H9 (cell line): ENCODE measurements at regions not wholly inside any gene's neighbourhood (a gene's known extent, or its start where the extent isn't known, plus 50 kb on each side); places are given as distances from the start of the nearest gene placed in this dataset.

ENCODE experiments used
- DNase-seq: peaks from one replicate; pipeline ENCODE4 v3.0.0-alpha.2; 2017
- H2AFZ ChIP-seq: one replicate; pipeline ENCODE4 v1.6.1; 2013; ENCODE audit warnings: mild to moderate bottlenecking, low read length, control low read depth, moderate library complexity
- H2AK5ac ChIP-seq: 2 replicates; pipeline ENCODE4 v1.6.1; 2013; ENCODE audit warnings: low read length, control low read depth, mixed read lengths; ENCODE audit not compliant: insufficient read length
- H2BK120ac ChIP-seq: one replicate; pipeline ENCODE4 v1.6.1; 2013; ENCODE audit warnings: low read depth, mild to moderate bottlenecking, low read length, control low read depth, inconsistent platforms; ENCODE audit not compliant: poor library complexity, severe bottlenecking
- H2BK12ac ChIP-seq: 2 replicates; pipeline ENCODE4 v1.6.1; 2013; ENCODE audit warnings: low read length, control low read depth, mixed read lengths, low read depth; ENCODE audit not compliant: insufficient read length
- H2BK15ac ChIP-seq: 2 replicates; pipeline ENCODE4 v1.6.1; 2013; ENCODE audit warnings: low read depth, low read length, control low read depth
- H2BK20ac ChIP-seq: one replicate; pipeline ENCODE4 v1.6.1; 2013; ENCODE audit warnings: low read depth, mild to moderate bottlenecking, low read length, control low read depth, inconsistent platforms; ENCODE audit not compliant: poor library complexity, severe bottlenecking
- H2BK5ac ChIP-seq: 2 replicates; pipeline ENCODE4 v1.6.1; 2013; ENCODE audit warnings: low read length, control low read depth, mixed read lengths; ENCODE audit not compliant: insufficient read length
- H3K14ac ChIP-seq: 2 replicates; pipeline ENCODE4 v1.6.1; 2013; ENCODE audit warnings: low read length, control low read depth; ENCODE audit not compliant: insufficient read depth
- H3K18ac ChIP-seq: 2 replicates; pipeline ENCODE4 v1.6.1; 2013; ENCODE audit warnings: low read depth, mild to moderate bottlenecking, mixed read lengths, low read length, control low read depth; ENCODE audit not compliant: insufficient read length
- H3K23ac ChIP-seq: 2 replicates; pipeline ENCODE4 v1.6.1; 2013; ENCODE audit warnings: low read length, control low read depth, mixed read lengths, low read depth; ENCODE audit not compliant: insufficient read length
- H3K23me2 ChIP-seq: 2 replicates; pipeline ENCODE4 v1.6.1; 2013; ENCODE audit warnings: low read depth, mild to moderate bottlenecking, mixed read lengths, low read length, control low read depth; ENCODE audit not compliant: insufficient read length, poor library complexity, severe bottlenecking
- H3K27ac ChIP-seq: 2 replicates; pipeline ENCODE4 v1.5.1; 2013; ENCODE audit warnings: low read length, control low read depth, mixed read lengths, low read depth; ENCODE audit not compliant: insufficient read length
- H3K27me3 ChIP-seq: 2 replicates; pipeline ENCODE4 v1.6.1; 2013; ENCODE audit warnings: low read length, control low read depth, inconsistent platforms; ENCODE audit not compliant: insufficient read depth
- H3K4ac ChIP-seq: 2 replicates; pipeline ENCODE4 v1.6.1; 2013; ENCODE audit warnings: low read depth, mild to moderate bottlenecking, control low read depth, inconsistent platforms, low read length, moderate library complexity
- H3K4me1 ChIP-seq: 2 replicates; pipeline ENCODE4 v1.6.1; 2013; ENCODE audit warnings: low read length, control low read depth, inconsistent platforms; ENCODE audit not compliant: insufficient read depth
- H3K4me2 ChIP-seq: 2 replicates; pipeline ENCODE4 v1.6.1; 2013; ENCODE audit warnings: low read length, control low read depth, mixed read lengths; ENCODE audit not compliant: insufficient read length, insufficient read depth
- H3K56ac ChIP-seq: 2 replicates; pipeline ENCODE4 v1.6.1; 2013; ENCODE audit warnings: low read depth, mild to moderate bottlenecking, mixed read lengths, low read length, control low read depth; ENCODE audit not compliant: insufficient read length
- H3K79me1 ChIP-seq: 2 replicates; pipeline ENCODE4 v1.6.1; 2013; ENCODE audit warnings: low read depth, mild to moderate bottlenecking, moderate library complexity, low read length, control low read depth, inconsistent platforms; ENCODE audit not compliant: insufficient read depth, poor library complexity, severe bottlenecking
- H3K79me2 ChIP-seq: 2 replicates; pipeline ENCODE4 v1.6.1; 2013; ENCODE audit warnings: low read length, control low read depth, inconsistent platforms; ENCODE audit not compliant: insufficient read depth
- H3K9ac ChIP-seq: 2 replicates; pipeline ENCODE4 v1.6.1; 2013; ENCODE audit warnings: low read length, control low read depth, mixed read lengths; ENCODE audit not compliant: insufficient read length; ENCODE audit errors: extremely low read depth
- H3K9me3 ChIP-seq: one replicate; pipeline ENCODE4 v1.6.1; 2013; ENCODE audit warnings: low read depth, low read length, inconsistent platforms; ENCODE audit not compliant: control insufficient read depth
- H3T11ph ChIP-seq: one replicate; pipeline ENCODE4 v1.6.1; 2013; ENCODE audit warnings: mild to moderate bottlenecking, low read length, control low read depth, inconsistent platforms
- H4K20me1 ChIP-seq: one replicate; pipeline ENCODE4 v1.6.1; 2013; ENCODE audit not compliant: control insufficient read depth, insufficient read length, insufficient read depth
- H4K5ac ChIP-seq: 2 replicates; pipeline ENCODE4 v1.6.1; 2013; ENCODE audit warnings: low read depth, mild to moderate bottlenecking, mixed read lengths, low read length, control low read depth; ENCODE audit not compliant: insufficient read length
- H4K8ac ChIP-seq: replicated peaks from 2 replicates; pipeline ENCODE4 v1.6.1; 2013; ENCODE audit warnings: low read length, control low read depth, mixed read lengths, low read depth; ENCODE audit not compliant: insufficient read length
- H4K91ac ChIP-seq: 2 replicates; pipeline ENCODE4 v1.6.1; 2013; ENCODE audit warnings: low read depth, mild to moderate bottlenecking, moderate library complexity, mixed read lengths, low read length, control low read depth; ENCODE audit not compliant: insufficient read length
- H3K27ac Mint-ChIP-seq, 3 experiments: 2 replicates in 2 of 3; 3 replicates in 1 of 3; pipeline ENCODE4 v1.8.0; 2020 to 2021; ENCODE audit warnings: mixed read lengths in 3 of 3, mild to moderate bottlenecking in 1 of 3, moderate library complexity in 1 of 3
- H3K27me3 Mint-ChIP-seq: 2 replicates; pipeline ENCODE4 v1.8.0; 2021; ENCODE audit warnings: low read depth, mild to moderate bottlenecking, moderate library complexity, mixed read lengths
- H3K36me3 Mint-ChIP-seq, 3 experiments: 2 replicates in 2 of 3; 3 replicates in 1 of 3; pipeline ENCODE4 v1.8.0; 2020 to 2021; ENCODE audit warnings: low read depth in 3 of 3, mixed read lengths in 3 of 3; ENCODE audit not compliant: insufficient read depth in 1 of 3
- H3K4me1 Mint-ChIP-seq, 2 experiments: 2 replicates each; pipeline ENCODE4 v1.8.0; 2020; ENCODE audit warnings: mixed read lengths in 2 of 2
- H3K4me3 Mint-ChIP-seq, 2 experiments: 2 replicates in 1 of 2; 3 replicates in 1 of 2; pipeline ENCODE4 v1.8.0; 2020 to 2021; ENCODE audit warnings: mild to moderate bottlenecking in 2 of 2, mixed read lengths in 2 of 2, moderate library complexity in 1 of 2
- H3K9me3 Mint-ChIP-seq, 2 experiments: 2 replicates in 1 of 2; 3 replicates in 1 of 2; pipeline ENCODE4 v1.8.0; 2020; ENCODE audit warnings: mild to moderate bottlenecking in 2 of 2, mixed read lengths in 2 of 2, moderate library complexity in 1 of 2
- WGBS: extraction: QIAGEN DNeasy Blood & Tissue Kit; methylation state at CpG from one replicate; pipeline ENCODE4 v1.1.7; 2013; ENCODE audit warnings: missing lambda C conversion rate, low lambda C conversion rate, mixed read lengths; ENCODE audit not compliant: insufficient read length; ENCODE audit errors: extremely low coverage; 5-methylcytosine and 5-hydroxymethylcytosine counted together
- TF ChIP-seq, protein P1 (sequence below): fragments of 200-600 bp; sonication (generic); conservative IDR thresholded peaks from 3 replicates; pipeline ENCODE4 v1.8.0; 2021; ENCODE audit warnings: antibody characterized with exemption, mild to moderate bottlenecking

DNA sequence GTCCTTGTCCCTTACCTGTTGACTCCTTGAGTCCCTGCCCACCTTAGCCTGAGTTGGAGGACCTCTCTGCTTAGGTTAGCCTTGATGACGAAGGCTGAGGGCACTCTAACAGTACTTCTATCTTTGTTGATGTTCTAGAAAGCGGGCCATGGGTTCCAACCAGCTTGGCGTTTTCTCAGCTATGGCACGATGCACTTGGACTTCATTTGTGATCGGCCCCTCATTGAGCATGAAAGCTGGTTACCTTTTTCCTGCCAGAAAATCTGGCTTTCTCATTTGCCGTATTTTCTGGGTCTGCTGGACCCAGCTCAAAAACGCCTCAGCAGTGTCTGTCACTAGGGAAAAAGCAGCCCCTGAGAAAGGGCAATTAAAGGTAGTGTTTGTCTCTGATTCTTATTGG lies 290.8 kb downstream of the EMP1 start:
- Histone ChIP-seq H2BK120ac (no peak overlapping the region), H4K91ac (no peak overlapping the region), H3T11ph (no peak overlapping the region), H3K23ac (no peak overlapping the region), H4K5ac (no peak overlapping the region), H3K27ac (no peak overlapping the region), H3K79me2 (no peaks in the 10 kb centered on the region), H3K79me1 (no peaks in the 10 kb centered on the region), H2BK15ac (no peak overlapping the region), H3K4me2 (no peak overlapping the region), H3K27me3 (no peaks in the 10 kb centered on the region), H3K9me3 (no peaks in the 10 kb centered on the region), H4K8ac (no peak overlapping the region), H3K9ac (no peak overlapping the region), H2BK5ac (no peak overlapping the region), H3K23me2 (no peaks in the 10 kb centered on the region), H3K18ac (no peak overlapping the region), H2BK20ac (no peak overlapping the region), H3K56ac (no peak overlapping the region), H3K4ac (no peak overlapping the region), H2AFZ (no peak overlapping the region), H4K20me1 (no peaks in the 10 kb centered on the region), H2AK5ac (no peak overlapping the region), H3K14ac (no peak overlapping the region), H3K4me1 (no peaks in the 10 kb centered on the region), H2BK12ac (no peak overlapping the region)
- Mint-ChIP-seq H3K4me1 (peaks cover 0 to 2% of the 10 kb centered on the region in 2 experiments; a peak in 2 of 4 replicates), H3K36me3 (no peaks in the 10 kb centered on the region), H3K27ac (no peak overlapping the region), H3K9me3 (no peaks in the 10 kb centered on the region), H3K27me3 (no peaks in the 10 kb centered on the region; the same call in none of the 2 replicates), H3K4me3 (no peak overlapping the region)
- no CpG with 5 or more reads among the region's 7 CpGs for WGBS
- no peak for DNase-seq
- TF ChIP-seq, protein P1, sequence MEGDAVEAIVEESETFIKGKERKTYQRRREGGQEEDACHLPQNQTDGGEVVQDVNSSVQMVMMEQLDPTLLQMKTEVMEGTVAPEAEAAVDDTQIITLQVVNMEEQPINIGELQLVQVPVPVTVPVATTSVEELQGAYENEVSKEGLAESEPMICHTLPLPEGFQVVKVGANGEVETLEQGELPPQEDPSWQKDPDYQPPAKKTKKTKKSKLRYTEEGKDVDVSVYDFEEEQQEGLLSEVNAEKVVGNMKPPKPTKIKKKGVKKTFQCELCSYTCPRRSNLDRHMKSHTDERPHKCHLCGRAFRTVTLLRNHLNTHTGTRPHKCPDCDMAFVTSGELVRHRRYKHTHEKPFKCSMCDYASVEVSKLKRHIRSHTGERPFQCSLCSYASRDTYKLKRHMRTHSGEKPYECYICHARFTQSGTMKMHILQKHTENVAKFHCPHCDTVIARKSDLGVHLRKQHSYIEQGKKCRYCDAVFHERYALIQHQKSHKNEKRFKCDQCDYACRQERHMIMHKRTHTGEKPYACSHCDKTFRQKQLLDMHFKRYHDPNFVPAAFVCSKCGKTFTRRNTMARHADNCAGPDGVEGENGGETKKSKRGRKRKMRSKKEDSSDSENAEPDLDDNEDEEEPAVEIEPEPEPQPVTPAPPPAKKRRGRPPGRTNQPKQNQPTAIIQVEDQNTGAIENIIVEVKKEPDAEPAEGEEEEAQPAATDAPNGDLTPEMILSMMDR, result no peak
